ENCODE measurements at regions not wholly inside any gene's neighbourhood (a gene's known extent, or its start where the extent isn't known, plus 50 kb on each side); places are given as distances from the start of the nearest gene placed in this dataset.
"Not testable (repeated sequence)": the region's sequence is repeated elsewhere in the genome, so short reads cannot be mapped to it uniquely, and the experiment has no call there.

- Mint-ChIP-seq H3K27ac (no peak overlapping the region), H3K4me1 (peaks cover 66% of the 10 kb centered on the region), H3K9me3 (ENCODE audit: low read depth) (peaks cover 7% of the 10 kb centered on the region), H3K4me3 (no peak overlapping the region), H3K36me3 (ENCODE audit: low read depth) (peaks cover 9% of the 10 kb centered on the region), H3K27me3 (no peaks in the 10 kb centered on the region)
- ATAC-seq (no peak), DNase-seq (no peak)
- ChIA-PET CTCF (interaction anchor here (0.7 to 1.0 kb wide), 3 partner anchors 11 to 58 kb away, joined by 3 to 4 read pairs (median 3); no protein-coding TSS in a partner anchor), POLR2A (interaction anchor here (0.6 kb wide), 1 partner anchor 55 kb away, joined by 3 read pairs; no protein-coding TSS in a partner anchor)
- intact Hi-C loops (cut with DNase I, micrococcal nuclease): no loop called here
These were observed 53.4 kb upstream of the IL6ST start for GRCh38 chr5:56048124-56048523.

- H3K9me3 Mint-ChIP-seq (ENCODE audit: low read depth): peaks cover 7% of the 10 kb centered on the region
- no peak overlapping the region for H3K4me3 Mint-ChIP-seq
- H3K4me1 Mint-ChIP-seq: peaks cover 62% of the 10 kb centered on the region
- POLR2A ChIA-PET: no interaction called here
- H3K36me3 Mint-ChIP-seq (ENCODE audit: low read depth): peaks cover 5% of the 10 kb centered on the region
- intact Hi-C loops (cut with DNase I, micrococcal nuclease): no loop called here
- no peak overlapping the region for H3K27ac Mint-ChIP-seq
- no peaks in the 10 kb centered on the region for H3K27me3 Mint-ChIP-seq
- CTCF ChIA-PET: interaction anchor here (0.7 kb wide), 1 partner anchor 58 kb away, joined by 3 read pairs; no protein-coding TSS in a partner anchor
- DNase-seq (no peak), ATAC-seq (no peak)
These were observed 52.7 kb upstream of the IL6ST start for GRCh38 chr5:56047448-56047847.

GRCh38 chr5:56045469-56045868 is 50.7 kb upstream of the IL6ST start:
- ChIA-PET CTCF (interaction anchor here (1.1 kb wide), 1 partner anchor 13 kb away, joined by 3 read pairs; no protein-coding TSS in a partner anchor), POLR2A (no interaction called here)
- Mint-ChIP-seq H3K4me3 (no peak overlapping the region), H3K4me1 (peaks cover 49% of the 10 kb centered on the region), H3K27ac (no peak overlapping the region), H3K27me3 (no peaks in the 10 kb centered on the region), H3K9me3 (ENCODE audit: low read depth) (peaks cover 7% of the 10 kb centered on the region), H3K36me3 (ENCODE audit: low read depth) (peaks cover 5% of the 10 kb centered on the region)
- ATAC-seq (no peak), DNase-seq (no peak)
- intact Hi-C loops (cut with DNase I, micrococcal nuclease): no loop called here

DNA sequence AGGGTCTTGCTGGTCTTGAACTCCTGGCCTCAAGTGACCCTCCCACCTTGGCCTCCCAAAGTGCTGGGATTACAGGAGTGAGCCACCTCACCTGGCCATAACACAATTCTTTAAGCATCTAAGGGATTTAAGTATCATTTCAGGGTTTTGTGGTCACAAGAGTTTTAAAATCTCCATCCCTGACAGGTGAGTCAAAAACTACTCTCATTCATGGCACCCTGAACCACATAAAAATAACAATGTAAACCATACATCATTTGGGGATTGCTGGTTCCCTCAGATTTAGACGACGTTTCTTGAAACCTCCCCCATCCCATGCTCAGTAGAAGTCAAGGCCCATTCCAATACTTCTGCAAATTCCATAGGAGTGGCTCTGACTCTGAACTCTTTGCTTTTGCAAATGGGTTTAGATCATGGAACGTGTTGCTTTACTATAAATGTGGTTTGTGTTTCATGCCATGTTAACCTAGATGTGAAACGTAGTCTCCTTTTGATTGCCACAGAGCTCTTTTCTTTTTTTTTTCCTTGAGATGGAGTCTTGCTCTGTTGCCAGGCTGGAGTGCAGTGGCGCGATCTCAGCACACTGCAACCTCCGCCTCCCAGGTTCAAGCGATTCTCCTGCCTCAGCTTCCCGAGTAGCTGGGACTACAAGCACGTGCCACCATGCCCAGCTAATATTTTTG is 50.1 kb upstream of the IL6ST start:
- H3K27me3 Mint-ChIP-seq; H3K36me3 Mint-ChIP-seq (ENCODE audit: low read depth); POLR2A ChIA-PET; H3K9me3 Mint-ChIP-seq (ENCODE audit: low read depth); H3K27ac Mint-ChIP-seq; intact Hi-C loops (cut with DNase I, micrococcal nuclease); H3K4me3 Mint-ChIP-seq; DNase-seq: not testable (repeated sequence)
- ATAC-seq: peak; percentile 84
- peaks cover 43% of the 10 kb centered on the region for H3K4me1 Mint-ChIP-seq
- CTCF ChIA-PET: interaction anchor here (0.7 to 1.1 kb wide), 2 partner anchors 14 to 783 kb away, joined by 3 to 5 read pairs; no protein-coding TSS in a partner anchor

Data from activated CD4-positive, alpha-beta T cell treated with anti-CD3 and anti-CD28 coated beads for 36 hours (primary cell).